GM21786 (cell line): ENCODE measurements at regions not wholly inside any gene's neighbourhood (a gene's known extent, or its start where the extent isn't known, plus 50 kb on each side); places are given as distances from the start of the nearest gene placed in this dataset.
"Not testable (repeated sequence)": the region's sequence is repeated elsewhere in the genome, so short reads cannot be mapped to it uniquely, and the experiment has no call there.

ENCODE experiments used
- ATAC-seq: cut with Tn5 transposase; IDR thresholded peaks from one replicate; pipeline ENCODE4 v1.9.1; 2021; ENCODE audit not compliant: unreplicated experiment

GRCh38 chr12:97790281-97790680, 327.7 kb downstream of the RMST start:
- no peak for ATAC-seq

- ATAC-seq = no peak
Measured at GRCh38 chr12:97797473-97797872, 334.9 kb downstream of the RMST start.

GRCh38 chr12:97800561-97800960, 338.0 kb downstream of the RMST start:
- no peak for ATAC-seq

GRCh38 chr12:97801471-97802059, 339.0 kb downstream of the RMST start:
- no peak for ATAC-seq

GRCh38 chr12:97805146-97805545, 342.5 kb downstream of the RMST start:
- no peak for ATAC-seq

- ATAC-seq = no peak
Measured at GRCh38 chr12:97813301-97813700, 350.7 kb downstream of the RMST start.

GRCh38 chr12:97821806-97822205, 359.2 kb downstream of the RMST start:
- no peak for ATAC-seq

- ATAC-seq = no peak
Measured at GRCh38 chr12:97835541-97835940, 372.9 kb downstream of the RMST start.

GRCh38 chr12:97837401-97837800, 374.8 kb downstream of the RMST start:
- no peak for ATAC-seq

GRCh38 chr12:97848051-97848450, 385.4 kb downstream of the RMST start:
- ATAC-seq = no peak

- ATAC-seq = no peak
Measured at GRCh38 chr12:97854477-97854876, 391.9 kb downstream of the RMST start.

GRCh38 chr12:97862072-97862471, 399.5 kb downstream of the RMST start:
- ATAC-seq = no peak

- ATAC-seq = no peak
Measured at GRCh38 chr12:97875064-97875463, 412.5 kb downstream of the RMST start.

GRCh38 chr12:97876780-97877179, 414.2 kb downstream of the RMST start:
- no peak for ATAC-seq

GRCh38 chr12:97877404-97877803, 414.8 kb downstream of the RMST start:
- no peak for ATAC-seq

- ATAC-seq = no peak
Measured at GRCh38 chr12:97886511-97887176, 424.0 kb downstream of the RMST start.

GRCh38 chr12:97897881-97898280, 435.3 kb downstream of the RMST start:
- ATAC-seq = not testable (repeated sequence)

GRCh38 chr12:97899529-97899928, 436.9 kb downstream of the RMST start:
- no peak for ATAC-seq

- no peak for ATAC-seq
Measured at GRCh38 chr12:97899956-97900355, 437.4 kb downstream of the RMST start.

- ATAC-seq = no peak
Measured at GRCh38 chr12:97903356-97903755, 440.8 kb downstream of the RMST start.

GRCh38 chr12:97907504-97907903, 444.9 kb downstream of the RMST start:
- no peak for ATAC-seq

GRCh38 chr12:97910559-97910958, 448.0 kb downstream of the RMST start:
- ATAC-seq = no peak

- no peak for ATAC-seq
Measured at GRCh38 chr12:97912943-97913342, 450.3 kb downstream of the RMST start.
